K562 (cell line): ENCODE measurements at regions not wholly inside any gene's neighbourhood (a gene's known extent, or its start where the extent isn't known, plus 50 kb on each side); places are given as distances from the start of the nearest gene placed in this dataset.

Experiments used
- KLF13 ChIP-seq: fragments of 450-650 bp; IDR thresholded peaks from 2 replicates; pipeline ENCODE4 v1.6.1; 2016; ENCODE audit warnings: missing genetic modification characterization, low read depth, mild to moderate bottlenecking, missing compliant biosample characterization, moderate library complexity, borderline replicate concordance
- ZNF133 ChIP-seq: fragments of 250-450 bp; sonication (Bioruptor Pico); IDR thresholded peaks from 2 replicates; pipeline ENCODE4 v1.4.0; 2020; ENCODE audit warnings: mild to moderate bottlenecking
- ZNF184 ChIP-seq: sonication (generic); formaldehyde crosslinking; IDR thresholded peaks from 2 replicates; pipeline ENCODE4 v1.5.0; 2020; ENCODE audit warnings: missing genetic modification reagents
- TF ChIP-seq, protein P1 (sequence below): fragments of 250-450 bp; sonication (Bioruptor Pico); IDR thresholded peaks from 2 replicates; pipeline ENCODE4 v1.5.0; 2022; ENCODE audit warnings: mild to moderate bottlenecking
- TF ChIP-seq, protein P2 (sequence below): fragments of 450-650 bp; IDR thresholded peaks from 2 replicates; pipeline ENCODE4 v1.6.1; 2018; ENCODE audit not compliant: partially characterized antibody
- TF ChIP-seq, protein P3 (sequence below): fragments of 450-650 bp; IDR thresholded peaks from one replicate; pipeline ENCODE4 v1.6.1; 2018; ENCODE audit warnings: mild to moderate bottlenecking, moderate library complexity; ENCODE audit not compliant: partially characterized antibody

DNA sequence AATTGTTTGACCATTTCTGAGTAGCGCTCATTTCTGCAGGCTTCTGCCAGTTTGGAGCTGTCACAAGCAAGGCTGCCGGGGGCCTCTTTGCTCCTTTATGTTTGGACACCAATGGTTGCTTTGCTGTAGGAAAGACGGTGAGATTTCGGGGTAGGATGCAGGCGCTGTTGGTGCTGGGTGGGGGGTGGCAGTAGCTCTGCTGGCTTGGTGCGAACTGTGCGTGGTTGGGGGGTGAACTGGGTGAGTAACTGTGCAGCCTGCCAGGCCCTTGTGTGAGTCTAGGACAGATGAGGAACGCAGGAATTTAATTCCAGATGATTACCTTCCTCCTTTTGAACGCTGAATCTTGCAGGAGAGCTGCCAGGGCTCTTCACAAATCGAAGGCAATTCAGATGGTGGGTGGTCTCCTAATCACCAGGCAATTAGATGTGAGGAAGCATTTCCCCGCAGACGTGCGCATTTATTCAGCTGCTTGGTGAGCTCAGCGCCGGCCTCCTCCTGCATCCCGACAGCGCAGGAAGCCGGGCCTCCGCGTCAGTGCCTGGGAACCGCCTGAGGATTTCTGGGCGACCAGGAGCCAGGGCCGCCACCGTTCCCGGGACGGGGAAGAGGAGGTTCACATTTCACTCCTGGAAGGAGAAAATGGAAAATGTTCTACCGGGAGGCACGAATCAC lies 154.4 kb downstream of the FOXL1 start (continued):
- TF ChIP-seq, protein P1, sequence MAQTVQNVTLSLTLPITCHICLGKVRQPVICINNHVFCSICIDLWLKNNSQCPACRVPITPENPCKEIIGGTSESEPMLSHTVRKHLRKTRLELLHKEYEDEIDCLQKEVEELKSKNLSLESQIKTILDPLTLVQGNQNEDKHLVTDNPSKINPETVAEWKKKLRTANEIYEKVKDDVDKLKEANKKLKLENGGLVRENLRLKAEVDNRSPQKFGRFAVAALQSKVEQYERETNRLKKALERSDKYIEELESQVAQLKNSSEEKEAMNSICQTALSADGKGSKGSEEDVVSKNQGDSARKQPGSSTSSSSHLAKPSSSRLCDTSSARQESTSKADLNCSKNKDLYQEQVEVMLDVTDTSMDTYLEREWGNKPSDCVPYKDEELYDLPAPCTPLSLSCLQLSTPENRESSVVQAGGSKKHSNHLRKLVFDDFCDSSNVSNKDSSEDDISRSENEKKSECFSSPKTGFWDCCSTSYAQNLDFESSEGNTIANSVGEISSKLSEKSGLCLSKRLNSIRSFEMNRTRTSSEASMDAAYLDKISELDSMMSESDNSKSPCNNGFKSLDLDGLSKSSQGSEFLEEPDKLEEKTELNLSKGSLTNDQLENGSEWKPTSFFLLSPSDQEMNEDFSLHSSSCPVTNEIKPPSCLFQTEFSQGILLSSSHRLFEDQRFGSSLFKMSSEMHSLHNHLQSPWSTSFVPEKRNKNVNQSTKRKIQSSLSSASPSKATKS (CRISPR knock-in tag), result no peak
- TF ChIP-seq, protein P2, sequence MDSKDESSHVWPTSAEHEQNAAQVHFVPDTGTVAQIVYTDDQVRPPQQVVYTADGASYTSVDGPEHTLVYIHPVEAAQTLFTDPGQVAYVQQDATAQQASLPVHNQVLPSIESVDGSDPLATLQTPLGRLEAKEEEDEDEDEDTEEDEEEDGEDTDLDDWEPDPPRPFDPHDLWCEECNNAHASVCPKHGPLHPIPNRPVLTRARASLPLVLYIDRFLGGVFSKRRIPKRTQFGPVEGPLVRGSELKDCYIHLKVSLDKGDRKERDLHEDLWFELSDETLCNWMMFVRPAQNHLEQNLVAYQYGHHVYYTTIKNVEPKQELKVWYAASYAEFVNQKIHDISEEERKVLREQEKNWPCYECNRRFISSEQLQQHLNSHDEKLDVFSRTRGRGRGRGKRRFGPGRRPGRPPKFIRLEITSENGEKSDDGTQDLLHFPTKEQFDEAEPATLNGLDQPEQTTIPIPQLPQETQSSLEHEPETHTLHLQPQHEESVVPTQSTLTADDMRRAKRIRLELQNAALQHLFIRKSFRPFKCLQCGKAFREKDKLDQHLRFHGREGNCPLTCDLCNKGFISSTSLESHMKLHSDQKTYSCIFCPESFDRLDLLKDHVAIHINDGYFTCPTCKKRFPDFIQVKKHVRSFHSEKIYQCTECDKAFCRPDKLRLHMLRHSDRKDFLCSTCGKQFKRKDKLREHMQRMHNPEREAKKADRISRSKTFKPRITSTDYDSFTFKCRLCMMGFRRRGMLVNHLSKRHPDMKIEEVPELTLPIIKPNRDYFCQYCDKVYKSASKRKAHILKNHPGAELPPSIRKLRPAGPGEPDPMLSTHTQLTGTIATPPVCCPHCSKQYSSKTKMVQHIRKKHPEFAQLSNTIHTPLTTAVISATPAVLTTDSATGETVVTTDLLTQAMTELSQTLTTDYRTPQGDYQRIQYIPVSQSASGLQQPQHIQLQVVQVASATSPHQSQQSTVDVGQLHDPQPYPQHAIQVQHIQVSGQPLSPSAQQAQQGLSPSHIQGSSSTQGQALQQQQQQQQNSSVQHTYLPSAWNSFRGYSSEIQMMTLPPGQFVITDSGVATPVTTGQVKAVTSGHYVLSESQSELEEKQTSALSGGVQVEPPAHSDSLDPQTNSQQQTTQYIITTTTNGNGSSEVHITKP, result no peak
- TF ChIP-seq KLF13 (tag) (no peak), ZNF184 (CRISPR knock-in tag) (no peak), ZNF133 (CRISPR knock-in tag) (no peak)
- TF ChIP-seq, protein P3, sequence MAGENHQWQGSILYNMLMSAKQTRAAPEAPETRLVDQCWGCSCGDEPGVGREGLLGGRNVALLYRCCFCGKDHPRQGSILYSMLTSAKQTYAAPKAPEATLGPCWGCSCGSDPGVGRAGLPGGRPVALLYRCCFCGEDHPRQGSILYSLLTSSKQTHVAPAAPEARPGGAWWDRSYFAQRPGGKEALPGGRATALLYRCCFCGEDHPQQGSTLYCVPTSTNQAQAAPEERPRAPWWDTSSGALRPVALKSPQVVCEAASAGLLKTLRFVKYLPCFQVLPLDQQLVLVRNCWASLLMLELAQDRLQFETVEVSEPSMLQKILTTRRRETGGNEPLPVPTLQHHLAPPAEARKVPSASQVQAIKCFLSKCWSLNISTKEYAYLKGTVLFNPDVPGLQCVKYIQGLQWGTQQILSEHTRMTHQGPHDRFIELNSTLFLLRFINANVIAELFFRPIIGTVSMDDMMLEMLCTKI, result no peak
- TF ChIP-seq, all 486 proteins: peak for 0
